GM18517 (cell line): ENCODE measurements at regions not wholly inside any gene's neighbourhood (a gene's known extent, or its start where the extent isn't known, plus 50 kb on each side); places are given as distances from the start of the nearest gene placed in this dataset.

ENCODE experiments used
- ATAC-seq: cut with Tn5 transposase; IDR thresholded peaks from one replicate; pipeline ENCODE4 v1.9.1; 2021; ENCODE audit warnings: mild to moderate bottlenecking, moderate library complexity; ENCODE audit not compliant: unreplicated experiment

DNA sequence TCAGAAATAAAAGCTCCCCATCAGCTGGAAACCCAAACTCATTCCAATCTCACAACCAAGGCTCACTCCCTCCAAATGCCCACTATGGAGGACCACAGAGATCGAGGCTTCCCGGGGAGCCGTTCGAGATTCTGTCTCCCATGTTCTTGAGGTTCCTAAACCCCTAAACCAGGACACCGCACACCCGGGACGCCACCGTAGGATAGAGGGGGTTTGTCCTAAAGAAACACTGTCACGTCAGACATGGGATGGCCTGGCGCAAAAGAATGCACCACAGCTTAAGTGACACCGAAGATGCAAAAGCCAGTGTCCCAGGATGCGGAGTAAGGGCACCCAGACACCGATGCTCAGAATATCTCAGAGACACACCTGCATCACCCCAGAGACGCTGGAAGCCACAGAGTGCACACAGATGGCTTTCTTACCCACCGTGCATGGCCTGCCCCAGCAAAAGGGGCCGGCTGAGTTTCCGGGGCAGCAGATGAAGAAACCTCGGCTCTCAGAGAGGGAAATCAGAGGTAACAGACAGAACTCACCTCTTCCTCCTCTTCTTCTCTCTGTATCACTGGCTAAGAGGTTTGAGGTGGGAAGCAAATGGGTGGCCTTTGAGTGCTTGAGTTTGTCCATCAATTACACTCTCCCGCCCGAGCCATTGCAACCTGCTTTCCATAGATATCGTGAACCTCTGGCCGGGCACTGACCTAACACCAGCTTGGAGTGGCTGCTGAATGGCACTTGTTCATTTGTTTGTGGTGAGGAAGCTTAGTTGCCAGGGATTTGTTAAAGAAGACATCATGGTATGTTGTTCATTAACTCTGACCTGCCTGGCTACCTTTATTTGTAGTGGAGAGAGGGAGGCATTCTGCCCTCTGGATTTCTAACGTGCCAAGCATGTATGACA, 65.1 kb upstream of the TNRC6C start:
- ATAC-seq = no peak

DNA sequence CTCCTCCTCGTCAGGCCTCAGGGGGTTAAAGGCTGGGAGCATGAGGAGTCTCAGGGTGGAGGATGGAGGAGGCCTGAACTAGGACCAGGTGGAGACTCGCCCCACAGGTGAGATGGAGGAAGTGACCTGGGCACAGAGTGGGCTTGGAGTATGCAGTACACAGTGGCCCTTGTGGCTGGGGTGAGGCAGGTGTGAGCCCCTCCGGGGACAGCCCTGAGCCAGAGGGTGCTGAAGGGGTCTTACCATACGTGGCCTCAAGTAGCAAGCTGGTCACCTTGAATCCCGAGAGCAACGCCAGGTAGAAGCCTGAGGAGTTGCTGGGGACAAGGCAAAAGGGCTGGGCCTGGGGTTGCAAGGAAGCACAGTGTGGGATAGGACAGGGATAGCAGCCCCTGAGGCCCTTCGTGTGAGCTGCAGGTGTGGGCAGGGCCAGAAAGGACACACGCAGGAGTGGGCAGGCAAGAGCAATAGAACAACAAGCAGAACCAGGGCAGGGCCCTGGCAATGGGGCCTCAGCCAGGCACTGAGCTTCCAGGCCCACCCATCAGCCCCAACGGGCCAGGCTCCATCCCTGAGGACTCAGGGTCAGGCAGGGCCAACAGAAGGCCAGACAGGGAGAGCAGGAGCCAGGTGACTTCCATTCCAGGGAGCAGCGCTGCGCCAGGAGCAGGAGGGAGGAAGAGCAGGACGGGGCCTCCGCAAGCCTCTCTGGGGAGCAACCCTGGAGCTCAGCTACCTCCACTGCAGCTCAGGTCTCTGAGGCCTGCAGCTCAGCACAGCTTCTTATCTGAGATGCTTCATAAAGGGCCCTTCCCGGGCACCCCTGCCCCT, 64.2 kb upstream of the TNRC6C start:
- no peak for ATAC-seq

DNA sequence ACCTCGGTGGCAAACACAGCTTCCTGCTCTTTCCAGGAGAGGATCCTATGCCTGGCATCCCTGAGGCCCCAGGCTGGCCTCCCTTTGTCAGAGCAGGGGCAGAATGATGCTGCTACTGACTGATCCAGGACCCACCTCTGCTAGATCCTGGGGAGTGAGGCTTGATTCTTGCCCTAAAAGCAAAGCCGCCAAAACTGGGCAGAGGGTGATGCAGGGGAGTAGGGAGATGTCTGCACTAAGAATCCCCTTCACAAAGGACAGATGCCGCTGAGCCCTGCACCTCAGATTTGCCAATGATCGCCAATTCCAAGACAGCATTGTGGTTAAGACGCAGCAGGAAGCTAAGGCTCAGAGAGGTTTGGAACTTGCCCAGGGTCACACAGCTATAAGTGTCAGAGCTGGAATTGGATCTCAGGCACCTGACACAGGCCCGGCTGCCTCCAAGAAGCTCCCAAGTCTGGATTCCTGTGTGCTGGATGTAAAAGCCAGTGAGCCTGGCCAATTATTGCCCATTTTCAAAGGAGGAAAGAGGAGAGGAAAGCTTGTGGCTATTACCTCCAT, 60.7 kb upstream of the TNRC6C start:
- no peak for ATAC-seq

DNA sequence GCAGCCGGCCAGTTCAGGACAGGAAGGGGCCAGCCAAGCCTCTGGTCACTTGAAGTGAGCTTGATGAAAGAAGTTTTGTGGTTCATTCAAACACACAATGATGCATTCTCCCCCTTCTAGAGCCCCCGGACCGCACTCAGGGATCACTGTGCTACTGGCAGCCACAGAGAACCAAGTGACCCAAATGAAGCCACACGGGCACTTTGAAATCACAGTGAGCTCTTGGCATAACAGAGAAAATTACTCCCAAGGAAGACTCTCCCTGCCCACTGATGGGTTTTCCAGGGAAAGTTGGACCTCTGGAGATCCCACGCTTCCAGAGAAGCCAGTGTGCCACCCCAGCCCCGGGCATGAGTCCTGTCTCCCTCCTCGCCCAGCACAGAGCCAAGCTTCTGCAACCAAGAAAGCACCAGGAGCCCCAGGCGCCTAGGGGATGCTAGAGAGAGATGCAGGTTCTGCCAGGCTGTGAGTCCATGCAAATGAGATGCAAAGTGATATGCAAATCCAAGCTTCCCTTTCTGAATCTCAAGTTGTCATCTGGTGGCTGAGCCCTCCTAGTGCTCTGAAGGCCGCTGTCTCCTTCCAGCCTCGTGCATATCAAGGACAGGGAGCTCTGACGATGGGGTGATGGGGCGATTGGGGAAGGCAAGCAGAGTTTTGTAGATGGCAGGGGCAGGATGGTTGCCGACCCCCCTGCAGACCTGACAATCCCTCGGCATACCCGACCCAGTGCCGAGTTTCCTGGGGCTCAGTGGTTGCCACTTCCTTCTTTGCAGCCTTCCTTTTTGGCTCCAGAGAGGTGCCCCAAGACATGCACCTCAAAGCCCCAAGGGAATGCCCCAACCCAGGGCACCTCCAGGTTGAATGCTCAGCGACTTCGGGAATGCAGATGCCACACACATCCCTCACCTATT, 59.7 kb upstream of the TNRC6C start:
- ATAC-seq = no peak

DNA sequence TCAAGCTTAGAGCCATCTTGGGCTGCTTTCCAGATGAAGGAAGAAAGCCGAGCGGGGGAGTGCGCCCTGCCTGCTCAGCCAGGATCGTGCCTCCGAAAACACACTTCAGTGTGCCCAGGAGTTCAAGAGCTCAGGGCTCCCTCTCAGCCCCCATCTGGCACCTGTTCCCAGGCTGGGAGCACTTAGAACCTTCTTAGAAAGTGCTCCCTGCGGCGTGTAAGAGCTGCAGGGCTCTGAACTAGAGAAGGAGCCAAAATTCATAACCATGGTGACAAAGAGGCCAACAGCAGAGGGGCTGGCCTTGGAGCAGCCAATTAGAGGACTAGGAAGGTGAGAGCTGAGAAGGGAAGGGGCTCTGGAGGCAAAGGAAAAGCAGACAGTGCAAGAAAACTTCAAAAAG, 59.0 kb upstream of the TNRC6C start:
- ATAC-seq = no peak

DNA sequence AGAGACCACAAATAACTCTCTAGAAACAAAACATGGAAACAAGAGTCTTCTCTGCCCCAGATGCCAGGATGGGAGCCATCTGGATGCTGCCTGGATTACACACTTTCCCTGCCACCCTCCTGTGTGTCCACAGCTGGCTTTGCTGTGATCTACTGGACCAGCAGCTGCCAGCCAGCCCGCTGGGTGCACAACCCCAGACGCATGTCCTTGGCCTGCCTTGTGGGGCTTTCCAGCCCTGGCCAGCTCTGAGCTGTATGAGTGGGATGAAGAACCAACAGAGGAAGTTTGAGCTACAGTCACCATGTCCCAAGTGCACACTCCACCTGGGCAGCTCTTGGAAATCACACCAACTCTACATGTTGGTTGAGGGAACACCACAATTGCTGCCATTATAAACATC, 57.0 kb upstream of the TNRC6C start:
- ATAC-seq = no peak

DNA sequence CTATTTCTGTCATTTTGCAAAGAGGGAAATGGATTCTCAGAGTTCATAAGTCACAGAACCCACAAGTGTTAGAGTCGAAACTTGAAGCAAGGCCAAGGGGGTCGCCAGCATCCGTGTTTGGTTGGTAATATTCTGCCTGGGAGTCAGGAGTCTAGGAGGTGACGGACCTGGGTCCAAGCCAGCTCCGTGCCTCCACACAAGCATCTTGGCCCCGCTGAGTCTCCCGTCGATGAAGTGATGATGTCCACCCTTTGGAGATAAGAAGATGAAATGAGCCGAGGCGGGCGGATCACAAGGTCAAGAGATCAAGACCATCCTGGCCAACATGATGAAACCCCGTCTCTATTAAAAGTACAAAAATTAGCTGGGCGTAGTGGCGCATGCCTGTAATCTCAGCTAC, 53.2 kb upstream of the TNRC6C start:
- ATAC-seq = no peak

DNA sequence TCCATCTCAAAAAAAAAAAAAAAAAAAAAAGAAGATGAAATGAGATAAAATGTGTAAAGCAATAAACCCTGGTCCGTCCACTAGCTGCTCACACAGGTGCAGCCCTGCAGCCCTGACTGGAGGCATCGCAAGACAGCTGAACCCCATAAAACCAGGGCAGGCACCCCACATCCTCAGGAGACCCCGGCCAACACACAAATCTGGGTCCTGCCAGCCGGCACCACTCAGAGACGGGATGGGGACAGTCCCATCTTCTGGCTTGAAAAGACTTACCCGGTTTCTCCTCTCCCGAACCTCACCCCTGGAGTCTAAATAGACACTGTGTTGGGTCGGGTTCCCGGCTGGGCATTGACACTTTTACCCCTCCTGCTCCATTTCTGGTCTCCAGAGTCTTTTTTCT, 52.7 kb upstream of the TNRC6C start:
- no peak for ATAC-seq

DNA sequence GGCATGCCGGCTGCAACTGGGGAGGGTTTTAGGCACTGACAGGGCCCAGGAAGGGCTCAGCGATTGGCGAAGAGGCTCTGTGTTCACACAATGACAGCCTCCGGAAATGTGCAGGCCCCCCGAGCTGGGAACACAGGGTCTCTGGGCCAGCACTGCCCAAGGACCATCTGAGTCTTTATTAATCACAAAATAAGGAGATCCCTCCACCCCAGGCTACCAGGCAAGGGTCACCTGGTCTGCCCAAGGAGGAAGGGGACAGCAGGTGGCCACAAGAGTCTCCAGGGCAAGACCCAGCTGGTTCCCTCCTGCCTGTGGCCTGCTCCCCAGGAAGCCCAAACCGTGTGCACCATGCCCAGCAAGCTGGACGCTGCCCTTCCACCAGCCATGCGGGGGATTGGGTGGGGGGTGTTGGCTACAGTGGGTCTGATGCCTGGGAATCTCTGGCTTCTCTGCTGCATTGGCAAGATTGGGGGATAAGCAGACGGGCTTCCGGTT, 52.1 kb upstream of the TNRC6C start:
- ATAC-seq = no peak

DNA sequence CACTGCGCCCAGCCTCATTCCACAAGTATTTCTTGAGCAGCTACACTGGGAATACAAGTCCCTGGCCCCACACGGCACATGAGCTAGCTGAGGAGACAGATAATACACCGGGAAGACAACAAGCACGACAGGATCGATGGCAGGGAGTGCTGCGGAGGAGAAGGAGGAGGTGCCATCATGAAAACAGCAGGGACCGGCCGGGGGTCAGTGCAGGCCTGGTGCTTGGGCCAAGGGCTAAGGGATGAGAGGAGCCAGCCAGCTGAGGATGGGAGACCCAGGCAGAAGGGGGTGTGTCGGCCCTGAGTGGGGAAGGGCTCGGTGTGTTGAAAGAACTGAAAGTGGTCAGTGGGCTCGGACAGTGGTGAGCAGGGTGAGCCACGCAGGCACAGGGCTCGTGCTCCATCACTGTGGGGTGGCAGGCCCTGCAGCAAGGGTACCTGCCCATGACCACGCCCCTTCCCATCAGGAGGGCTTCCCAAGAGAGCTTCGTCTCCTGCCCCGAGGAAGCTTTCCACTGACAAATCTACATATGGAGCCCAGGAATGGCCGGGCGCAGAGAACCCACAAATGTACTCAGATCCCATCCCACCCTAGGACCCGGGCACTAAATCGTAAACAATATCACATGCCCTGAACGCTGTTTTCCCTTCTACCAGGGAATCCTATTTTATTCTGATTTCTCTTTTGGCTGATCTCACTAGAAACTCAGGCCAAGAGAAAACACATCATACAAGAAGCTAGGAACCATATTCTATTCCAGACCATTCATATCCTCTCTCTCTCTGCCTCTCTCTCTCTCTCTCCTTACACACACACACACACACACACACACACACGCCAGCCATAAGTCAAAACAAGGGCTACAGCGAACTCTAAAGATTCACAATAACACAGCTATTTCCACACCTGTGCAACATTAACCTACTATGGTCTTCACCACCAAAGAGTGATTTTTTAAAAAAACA, 50.7 kb upstream of the TNRC6C start:
- no peak for ATAC-seq

DNA sequence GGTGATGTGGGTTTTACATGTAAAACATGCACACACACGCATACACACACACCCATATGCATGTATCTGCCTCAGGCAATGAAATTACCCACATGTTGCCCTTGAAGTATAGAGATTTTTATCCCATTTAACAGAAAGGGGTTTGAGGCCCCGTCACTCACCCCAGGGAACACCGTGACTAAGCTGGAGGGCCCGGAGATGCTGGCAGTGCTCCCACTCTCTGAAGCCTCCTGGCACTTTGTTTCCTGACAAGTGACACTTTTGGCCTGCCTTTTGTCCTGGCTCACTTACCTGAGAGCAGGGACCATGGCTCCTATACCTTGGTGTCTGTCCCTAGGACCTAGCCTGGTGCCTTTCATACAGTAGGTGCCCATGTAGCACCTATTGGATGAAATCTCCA, 50.0 kb upstream of the TNRC6C start:
- ATAC-seq = no peak
